ENCODE measurements at regions not wholly inside any gene's neighbourhood (a gene's known extent, or its start where the extent isn't known, plus 50 kb on each side); places are given as distances from the start of the nearest gene placed in this dataset.

GRCh38 chr1:239914751-239915231 is 176.9 kb upstream of the FMN2 start:
- no peaks in the 10 kb centered on the region for H3K36me3 Mint-ChIP-seq (ENCODE audit: low read depth)
- CTCF ChIA-PET, result interaction anchor here (0.9 kb wide), 1 partner anchor 9 kb away, joined by 3 read pairs; no protein-coding TSS in a partner anchor
- no peak overlapping the region for H3K4me3 Mint-ChIP-seq
- H3K27ac Mint-ChIP-seq, result no peak overlapping the region
- intact Hi-C loops (cut with DNase I, micrococcal nuclease), result no loop called here
- ATAC-seq (no peak), DNase-seq (no peak)
- POLR2A ChIA-PET, result no interaction called here
- H3K4me1 Mint-ChIP-seq, result no peaks in the 10 kb centered on the region
- peaks cover 11% of the 10 kb centered on the region for H3K27me3 Mint-ChIP-seq
- no peaks in the 10 kb centered on the region for H3K9me3 Mint-ChIP-seq (ENCODE audit: low read depth)

DNA sequence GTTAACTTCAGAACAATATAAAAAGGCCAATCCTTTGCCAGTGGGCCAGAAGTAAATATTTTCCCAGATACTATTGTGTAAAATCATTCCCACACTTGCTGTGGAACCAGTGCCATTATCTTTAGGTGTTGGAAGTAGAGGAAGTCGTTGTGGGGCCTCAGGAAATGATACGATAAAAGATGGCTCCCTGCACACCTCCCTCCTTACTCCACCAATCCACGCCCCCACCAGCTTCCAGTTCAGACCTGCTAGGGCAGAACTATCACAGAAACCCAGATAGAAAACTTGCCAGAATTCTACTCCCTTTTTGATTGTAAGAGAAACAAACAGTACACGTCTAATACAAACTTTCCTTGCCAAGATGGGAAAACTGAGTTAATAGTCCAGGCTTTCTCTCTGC is 173.0 kb upstream of the FMN2 start:
- DNase-seq (no peak), ATAC-seq (no peak)
- intact Hi-C loops (cut with DNase I, micrococcal nuclease), result no loop called here
- H3K9me3 Mint-ChIP-seq (ENCODE audit: low read depth), result no peaks in the 10 kb centered on the region
- H3K27ac Mint-ChIP-seq, result no peak overlapping the region
- peaks cover 4% of the 10 kb centered on the region for H3K4me1 Mint-ChIP-seq
- H3K4me3 Mint-ChIP-seq, result no peak overlapping the region
- POLR2A ChIA-PET, result no interaction called here
- H3K27me3 Mint-ChIP-seq, result peaks cover 13% of the 10 kb centered on the region
- H3K36me3 Mint-ChIP-seq (ENCODE audit: low read depth), result no peaks in the 10 kb centered on the region
- CTCF ChIA-PET, result no interaction called here

DNA sequence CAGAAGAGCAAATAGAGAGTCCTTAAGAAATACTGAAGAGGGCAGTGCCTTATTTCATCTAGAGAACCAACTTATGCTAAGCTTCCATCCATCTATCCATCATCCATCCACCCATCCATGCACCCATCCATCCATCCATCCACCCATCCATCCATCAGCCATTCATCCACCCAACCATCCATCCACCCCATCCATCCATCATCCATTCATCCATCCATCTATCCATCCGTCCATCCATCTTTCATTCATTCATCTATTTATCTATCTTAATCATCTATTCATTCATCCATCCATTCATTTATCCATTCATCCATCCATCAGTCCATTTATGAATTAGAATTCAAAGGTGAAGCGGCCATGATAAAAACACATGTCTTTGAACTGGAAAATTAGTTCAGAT is 171.5 kb upstream of the FMN2 start:
- POLR2A ChIA-PET, result no interaction called here

DNA sequence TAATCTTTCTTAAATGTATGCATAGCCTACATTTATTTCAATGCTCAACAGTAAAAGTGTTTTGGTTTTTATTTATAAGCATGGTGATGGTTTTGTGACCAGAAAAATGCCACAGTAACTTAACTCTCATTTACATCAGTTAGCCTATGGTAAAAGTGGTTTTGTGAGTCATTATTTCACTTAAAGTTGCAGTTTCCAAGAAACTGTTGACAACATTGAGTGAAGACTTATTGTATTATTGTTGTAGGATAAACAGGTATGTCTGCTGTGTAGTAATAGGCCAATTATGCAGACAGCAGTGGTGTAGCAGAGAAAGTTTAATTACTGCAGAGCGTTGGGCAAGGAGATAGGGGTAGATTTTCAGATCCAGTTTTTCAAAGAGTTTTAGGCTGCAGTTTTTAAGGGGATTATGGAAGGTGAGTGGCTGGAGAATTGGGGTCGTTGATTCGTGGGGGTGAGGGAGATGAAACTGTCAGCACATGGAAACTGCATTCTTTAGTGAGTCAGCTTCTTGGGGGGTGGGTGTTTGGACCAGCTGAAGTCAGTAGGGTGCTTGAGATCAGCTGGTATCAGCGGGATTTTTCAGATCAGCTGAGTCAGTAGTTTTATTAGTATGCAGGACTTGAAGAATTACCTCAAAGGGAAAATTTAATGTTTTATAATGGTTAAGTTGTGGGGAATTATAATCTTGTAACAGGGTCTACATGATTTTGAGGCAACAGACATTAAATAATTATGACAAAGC is 168.7 kb upstream of the FMN2 start:
- intact Hi-C loops (cut with DNase I, micrococcal nuclease), result no loop called here
- peaks cover 7% of the 10 kb centered on the region for H3K27me3 Mint-ChIP-seq
- no peaks in the 10 kb centered on the region for H3K9me3 Mint-ChIP-seq (ENCODE audit: low read depth)
- no peak overlapping the region for H3K27ac Mint-ChIP-seq
- ChIA-PET POLR2A (no interaction called here), CTCF (no interaction called here)
- ATAC-seq (peak; percentile 53), DNase-seq (no peak)
- no peaks in the 10 kb centered on the region for H3K36me3 Mint-ChIP-seq (ENCODE audit: low read depth)
- H3K4me1 Mint-ChIP-seq, result peaks cover 4% of the 10 kb centered on the region
- H3K4me3 Mint-ChIP-seq, result no peak overlapping the region

More for the DNA sequence above, 171.5 kb upstream of the FMN2 start:
- no peaks in the 10 kb centered on the region for H3K36me3 Mint-ChIP-seq (ENCODE audit: low read depth)
- CTCF ChIA-PET, result no interaction called here
- no peak overlapping the region for H3K27ac Mint-ChIP-seq
- intact Hi-C loops (cut with DNase I, micrococcal nuclease), result no loop called here
- H3K9me3 Mint-ChIP-seq (ENCODE audit: low read depth), result no peaks in the 10 kb centered on the region
- no peak overlapping the region for H3K4me3 Mint-ChIP-seq
- ATAC-seq (no peak), DNase-seq (no peak)
- H3K4me1 Mint-ChIP-seq, result peaks cover 4% of the 10 kb centered on the region
- peaks cover 13% of the 10 kb centered on the region for H3K27me3 Mint-ChIP-seq

- H3K36me3 Mint-ChIP-seq (ENCODE audit: low read depth), result no peaks in the 10 kb centered on the region
- no peak for ATAC-seq
- H3K4me1 Mint-ChIP-seq, result peaks cover 4% of the 10 kb centered on the region
- ChIA-PET POLR2A (no interaction called here), CTCF (interaction anchor here (1.0 kb wide), 1 partner anchor 8 kb away, joined by 3 read pairs; no protein-coding TSS in a partner anchor)
- no peaks in the 10 kb centered on the region for H3K9me3 Mint-ChIP-seq (ENCODE audit: low read depth)
- intact Hi-C loops (cut with DNase I, micrococcal nuclease), result no loop called here
- no peak overlapping the region for H3K4me3 Mint-ChIP-seq
- no peak overlapping the region for H3K27ac Mint-ChIP-seq
- DNase-seq, result no peak
- H3K27me3 Mint-ChIP-seq, result peaks cover 6% of the 10 kb centered on the region
Observed at GRCh38 chr1:239924741-239925350, 166.8 kb upstream of the FMN2 start.

DNA sequence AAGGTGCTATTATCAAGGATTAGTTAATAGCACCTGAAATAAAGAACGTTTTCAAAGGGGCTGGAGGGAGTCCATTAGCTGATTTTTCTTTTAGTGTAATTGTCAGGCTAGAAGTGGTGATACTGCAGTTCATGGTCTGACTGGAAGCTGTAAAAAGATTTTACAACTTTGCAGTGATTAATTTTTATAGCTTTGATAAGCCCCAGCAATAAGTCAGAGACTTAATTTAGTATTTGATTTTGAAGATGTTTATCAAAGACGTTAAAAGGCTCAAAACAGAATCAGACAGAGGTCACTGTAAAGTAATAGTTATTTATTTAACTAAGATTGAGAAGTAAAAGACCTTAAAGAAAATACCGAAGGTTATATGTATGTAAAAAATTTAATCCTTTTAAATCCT is 165.5 kb upstream of the FMN2 start:
- Mint-ChIP-seq H3K36me3 (ENCODE audit: low read depth) (no peaks in the 10 kb centered on the region), H3K9me3 (ENCODE audit: low read depth) (no peaks in the 10 kb centered on the region), H3K4me3 (no peak overlapping the region), H3K27ac (no peak overlapping the region), H3K27me3 (peaks cover 4% of the 10 kb centered on the region), H3K4me1 (peaks cover 4% of the 10 kb centered on the region)
- POLR2A ChIA-PET, result interaction anchor here (0.6 kb wide), 1 partner anchor 101 kb away, joined by 4 read pairs; no protein-coding TSS in a partner anchor
- DNase-seq (no peak), ATAC-seq (no peak)
- CTCF ChIA-PET, result no interaction called here
- intact Hi-C loops (cut with DNase I, micrococcal nuclease), result no loop called here

DNA sequence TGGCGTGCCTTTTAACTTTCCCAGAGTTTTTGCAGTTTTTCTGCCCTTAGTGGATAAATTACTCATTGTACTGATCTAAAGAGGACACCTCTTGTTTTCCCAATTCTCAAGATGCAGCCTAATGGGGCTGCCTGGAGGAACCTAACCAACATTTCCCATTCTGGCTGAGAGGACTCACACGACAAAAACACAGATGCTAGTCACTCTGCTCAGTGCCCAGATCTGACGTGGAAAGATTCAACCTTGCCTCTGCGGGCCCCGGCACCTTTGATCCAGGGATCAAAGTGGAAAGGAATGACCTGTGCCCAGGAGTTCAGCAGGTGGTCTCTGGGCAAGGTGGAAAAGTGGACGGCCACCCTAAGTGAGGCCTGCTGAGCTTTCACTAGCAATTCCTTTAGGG is 162.4 kb upstream of the FMN2 start:
- POLR2A ChIA-PET, result no interaction called here
- Mint-ChIP-seq H3K36me3 (ENCODE audit: low read depth) (no peaks in the 10 kb centered on the region), H3K27me3 (peaks cover 7% of the 10 kb centered on the region), H3K27ac (no peak overlapping the region), H3K9me3 (ENCODE audit: low read depth) (no peaks in the 10 kb centered on the region), H3K4me1 (no peaks in the 10 kb centered on the region), H3K4me3 (no peak overlapping the region)
- CTCF ChIA-PET, result interaction anchor here (1.1 kb wide), 1 partner anchor 22 kb away, joined by 6 read pairs; no protein-coding TSS in a partner anchor
- no peak for ATAC-seq
- no peak for DNase-seq
- intact Hi-C loops (cut with DNase I, micrococcal nuclease), result no loop called here

GRCh38 chr1:239930686-239931262 is 160.9 kb upstream of the FMN2 start:
- Mint-ChIP-seq H3K4me3 (no peak overlapping the region), H3K4me1 (no peaks in the 10 kb centered on the region), H3K27ac (no peak overlapping the region), H3K36me3 (ENCODE audit: low read depth) (no peaks in the 10 kb centered on the region), H3K9me3 (ENCODE audit: low read depth) (no peaks in the 10 kb centered on the region), H3K27me3 (peaks cover 7% of the 10 kb centered on the region)
- ATAC-seq (no peak), DNase-seq (no peak)
- POLR2A ChIA-PET, result no interaction called here
- intact Hi-C loops (cut with DNase I, micrococcal nuclease), result no loop called here
- CTCF ChIA-PET, result no interaction called here

DNA sequence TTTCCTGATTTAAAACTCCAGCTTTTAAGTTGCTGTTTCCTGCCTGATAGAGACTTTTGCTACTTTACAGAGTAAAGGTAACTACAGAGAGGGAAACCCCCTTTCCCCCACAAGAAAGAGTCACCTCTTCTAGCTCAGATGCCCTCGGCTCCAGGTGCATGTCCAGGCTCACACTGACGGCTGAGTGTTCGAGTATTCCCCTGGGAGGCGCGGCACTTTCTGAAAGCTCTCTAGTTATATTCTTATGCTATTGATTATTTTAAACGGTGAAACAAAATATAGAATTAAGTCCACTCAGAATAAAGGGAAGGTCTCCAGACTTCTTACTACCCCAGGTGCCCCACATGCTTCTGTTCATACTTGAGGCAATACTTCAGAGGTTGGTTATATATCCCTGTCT is 160.3 kb upstream of the FMN2 start:
- ChIA-PET POLR2A (no interaction called here), CTCF (no interaction called here)
- no peak overlapping the region for H3K4me3 Mint-ChIP-seq
- no peaks in the 10 kb centered on the region for H3K9me3 Mint-ChIP-seq (ENCODE audit: low read depth)
- ATAC-seq (no peak), DNase-seq (no peak)
- H3K4me1 Mint-ChIP-seq, result no peaks in the 10 kb centered on the region
- H3K36me3 Mint-ChIP-seq (ENCODE audit: low read depth), result no peaks in the 10 kb centered on the region
- H3K27me3 Mint-ChIP-seq, result peaks cover 7% of the 10 kb centered on the region
- intact Hi-C loops (cut with DNase I, micrococcal nuclease), result no loop called here
- no peak overlapping the region for H3K27ac Mint-ChIP-seq

- H3K27ac Mint-ChIP-seq, result no peak overlapping the region
- no peak overlapping the region for H3K4me3 Mint-ChIP-seq
- H3K9me3 Mint-ChIP-seq (ENCODE audit: low read depth), result no peaks in the 10 kb centered on the region
- DNase-seq (no peak), ATAC-seq (no peak)
- no peaks in the 10 kb centered on the region for H3K4me1 Mint-ChIP-seq
- ChIA-PET POLR2A (no interaction called here), CTCF (no interaction called here)
- intact Hi-C loops (cut with DNase I, micrococcal nuclease), result no loop called here
- no peaks in the 10 kb centered on the region for H3K36me3 Mint-ChIP-seq (ENCODE audit: low read depth)
- H3K27me3 Mint-ChIP-seq, result no peaks in the 10 kb centered on the region
Observed at GRCh38 chr1:239939602-239940001, 152.1 kb upstream of the FMN2 start.

DNA sequence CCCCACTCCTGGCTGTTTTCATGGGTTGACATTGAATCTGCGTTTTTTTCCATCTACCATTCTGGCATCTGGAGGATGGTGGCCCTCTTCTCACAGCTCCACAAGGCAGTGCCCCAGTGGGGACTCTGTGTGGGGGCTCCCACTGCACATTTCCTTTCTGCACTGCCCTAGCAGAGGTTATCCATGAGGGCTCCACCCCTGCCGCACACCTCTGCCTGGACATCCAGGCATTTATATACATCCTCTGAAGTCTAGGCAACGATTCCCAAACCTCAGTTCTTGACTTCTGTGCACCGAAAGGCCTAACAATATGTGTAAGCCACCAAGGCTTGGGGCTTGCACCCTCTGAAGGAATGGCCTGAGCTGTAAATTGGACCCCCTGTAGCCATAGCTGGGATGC is 147.9 kb upstream of the FMN2 start:
- Mint-ChIP-seq H3K27ac (no peak overlapping the region), H3K27me3 (peaks cover 3% of the 10 kb centered on the region), H3K4me1 (no peaks in the 10 kb centered on the region), H3K4me3 (no peak overlapping the region), H3K9me3 (ENCODE audit: low read depth) (no peaks in the 10 kb centered on the region), H3K36me3 (ENCODE audit: low read depth) (no peaks in the 10 kb centered on the region)
- DNase-seq (no peak), ATAC-seq (no peak)
- CTCF ChIA-PET, result no interaction called here
- POLR2A ChIA-PET, result no interaction called here
- intact Hi-C loops (cut with DNase I, micrococcal nuclease), result no loop called here

DNA sequence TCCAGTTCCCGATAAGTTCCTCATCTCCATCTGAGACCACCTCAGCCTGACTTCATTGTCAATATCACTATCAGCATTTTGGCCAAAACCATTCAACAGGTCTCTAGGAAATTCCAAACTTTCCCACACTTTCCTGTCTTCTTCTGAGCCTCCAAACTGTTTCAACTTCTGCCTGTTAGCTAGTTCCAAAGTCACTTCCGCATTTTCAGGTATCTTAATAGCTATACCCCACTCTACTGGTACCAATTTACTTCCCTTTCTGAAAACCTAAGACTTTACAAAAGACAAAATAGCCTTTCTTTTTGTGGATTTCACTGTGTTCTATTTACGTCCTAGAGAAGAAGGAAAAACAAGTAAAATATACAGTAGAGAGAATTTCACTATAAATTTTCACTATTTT is 147.0 kb upstream of the FMN2 start:
- ChIA-PET CTCF (interaction anchor here (0.9 kb wide), 1 partner anchor 29 kb away, joined by 3 read pairs; no protein-coding TSS in a partner anchor), POLR2A (no interaction called here)
- intact Hi-C loops (cut with DNase I, micrococcal nuclease), result no loop called here
- Mint-ChIP-seq H3K4me1 (no peaks in the 10 kb centered on the region), H3K9me3 (ENCODE audit: low read depth) (no peaks in the 10 kb centered on the region), H3K27me3 (peaks cover 3% of the 10 kb centered on the region), H3K4me3 (no peak overlapping the region), H3K36me3 (ENCODE audit: low read depth) (no peaks in the 10 kb centered on the region), H3K27ac (no peak overlapping the region)
- DNase-seq (no peak), ATAC-seq (no peak)
